HepG2 (cell line): ENCODE measurements at regions not wholly inside any gene's neighbourhood (a gene's known extent, or its start where the extent isn't known, plus 50 kb on each side); places are given as distances from the start of the nearest gene placed in this dataset.
"Not testable (repeated sequence)": the region's sequence is repeated elsewhere in the genome, so short reads cannot be mapped to it uniquely, and the experiment has no call there.

Experiments used
- ATAC-seq: fragments of 200-7000 bp; cut with Tn5 transposase; 3 replicates; pipeline ENCODE4 v1.9.1; 2020; ENCODE audit warnings: mild to moderate bottlenecking, moderate library complexity
- BruUV-seq: library from RNA; stranded (reverse); fragments of 400-500 nt; replicated peaks from 2 replicates; lab custom pipeline; 2021; lab: Mats Ljungman, UMichigan
- CTCF ChIA-PET: fragments of 300-600 bp; formaldehyde crosslinking; extraction: SDS; loops from one replicate; lab custom pipeline; 2021; ENCODE audit warnings: low total read pairs, inconsistent platforms, low intra/inter-chr PET ratio; lab: Yijun Ruan, JAX
- POLR2A ChIA-PET: fragments of 350-600 bp; sonication (Branson Sonifier 250); formaldehyde crosslinking; loops from one replicate; lab custom pipeline; 2020; ENCODE audit warnings: antibody characterized with exemption, inconsistent platforms; lab: Yijun Ruan, JAX
- DNase-seq: peaks from one replicate; pipeline ENCODE4 v3.0.0-alpha.2; 2015; ENCODE audit warnings: low spot score
- FAIRE-seq: peaks from 3 replicates; lab custom pipeline; 2011; peaks lifted over from hg19 to GRCh38; lab: Jason Lieb, UNC
- H2AFZ ChIP-seq: one replicate; pipeline ENCODE4 v1.6.1; 2011; ENCODE audit warnings: low read length, inconsistent platforms
- H3K27ac ChIP-seq: fragments of 300-600 bp; 3 replicates; pipeline ENCODE4 v1.8.0; 2011; ENCODE audit warnings: mixed run types, mild to moderate bottlenecking, mixed read lengths, low read length, inconsistent platforms; ENCODE audit not compliant: insufficient read depth; ENCODE audit errors: extremely low read length
- H3K27me3 ChIP-seq, 2 experiments: fragments of 200-600 bp in 1 of 2; 2 replicates in 1 of 2; 3 replicates in 1 of 2; pipeline versions ENCODE4 v1.6.0 to v1.8.0; 2011; ENCODE audit warnings: low read length in 2 of 2, mild to moderate bottlenecking in 2 of 2, moderate library complexity in 2 of 2, inconsistent platforms in 1 of 2; ENCODE audit not compliant: insufficient read depth in 2 of 2, control insufficient read depth in 1 of 2
- H3K36me3 ChIP-seq, 2 experiments: fragments of 200-600 bp in 1 of 2; replicated peaks in 1 of 2; 2 replicates in 1 of 2; 3 replicates in 1 of 2; pipeline versions ENCODE4 v1.5.1 to v1.8.0; 2011; ENCODE audit warnings: low read length in 2 of 2, inconsistent platforms in 1 of 2; ENCODE audit not compliant: insufficient read depth in 2 of 2, control insufficient read depth in 1 of 2
- H3K4me1 ChIP-seq: 2 replicates; pipeline ENCODE4 v1.5.1; 2012; ENCODE audit warnings: low read length, inconsistent platforms; ENCODE audit not compliant: insufficient read depth
- H3K4me2 ChIP-seq: 2 replicates; pipeline ENCODE4 v1.6.0; 2011; ENCODE audit warnings: low read depth, low read length, inconsistent platforms
- H3K4me3 ChIP-seq, 3 experiments: fragments of 200-600 bp in 1 of 3; sonication (generic), shearing (Covaris generic) in 1 of 3; replicated peaks in 1 of 3; 2 replicates each; pipeline ENCODE4 v1.5.1; 2011 to 2016; ENCODE audit warnings: low read length in 3 of 3, inconsistent platforms in 2 of 3, low read depth in 2 of 3, mild to moderate bottlenecking in 2 of 3, control low read depth in 1 of 3, mixed read lengths in 1 of 3; ENCODE audit not compliant: insufficient read depth in 1 of 3
- H3K79me2 ChIP-seq: one replicate; pipeline ENCODE4 v1.6.1; 2011; ENCODE audit warnings: low read length, inconsistent platforms; ENCODE audit not compliant: insufficient read depth
- H3K9ac ChIP-seq: 2 replicates; pipeline ENCODE4 v1.6.0; 2011; ENCODE audit warnings: mild to moderate bottlenecking, low read depth, low read length, inconsistent platforms; ENCODE audit not compliant: insufficient read depth
- H3K9me3 ChIP-seq: 2 replicates; pipeline ENCODE4 v1.5.1; 2012; ENCODE audit warnings: mild to moderate bottlenecking, low read length
- H4K20me1 ChIP-seq: 2 replicates; pipeline ENCODE4 v1.6.0; 2011; ENCODE audit warnings: inconsistent platforms, mild to moderate bottlenecking, low read length, moderate library complexity; ENCODE audit not compliant: insufficient read depth
- FLYWCH1 ChIP-seq: sonication (generic); formaldehyde crosslinking; IDR thresholded peaks from 2 replicates; pipeline ENCODE4 v1.8.1; 2023; ENCODE audit warnings: mild to moderate bottlenecking, missing genetic modification reagents
- HIC2 ChIP-seq: sonication (generic); formaldehyde crosslinking; IDR thresholded peaks from 2 replicates; pipeline ENCODE4 v1.9.0; 2022; ENCODE audit warnings: low read depth, missing genetic modification reagents
- KLF13 ChIP-seq: sonication (generic); formaldehyde crosslinking; IDR thresholded peaks from 2 replicates; pipeline ENCODE4 v1.4.0; 2020; ENCODE audit warnings: mild to moderate bottlenecking, missing genetic modification reagents
- PHF20 ChIP-seq: sonication (generic); formaldehyde crosslinking; IDR thresholded peaks from 2 replicates; pipeline ENCODE4 v1.5.0; 2020; ENCODE audit warnings: mild to moderate bottlenecking, missing genetic modification reagents
- PLSCR1 ChIP-seq: sonication (generic); formaldehyde crosslinking; IDR thresholded peaks from 2 replicates; pipeline ENCODE4 v1.5.0; 2020; ENCODE audit warnings: missing genetic modification reagents, mild to moderate bottlenecking, borderline replicate concordance
- SNAI1 ChIP-seq: sonication (generic); formaldehyde crosslinking; IDR thresholded peaks from 2 replicates; pipeline ENCODE4 v1.5.0; 2020; ENCODE audit warnings: mild to moderate bottlenecking, missing genetic modification reagents, borderline replicate concordance
- WGBS: methylation state at CpG from one replicate; pipeline ENCODE4 v1.1.6; 2017; ENCODE audit warnings: low lambda C conversion rate; 5-methylcytosine and 5-hydroxymethylcytosine counted together
- in situ Hi-C: cut with HindIII; loops from 2 replicates; pipeline ENCODE4 v1.10.0; 2017; ENCODE audit warnings: low pct_unique_long_range_greater_than_20kb; ENCODE audit not compliant: extremely low pct_ligation_motif_present
- intact Hi-C: fragments of 100-400 bp; cut with micrococcal nuclease; formaldehyde crosslinking; loops from one replicate; pipeline ENCODE4 v1.10.0; 2022; ENCODE audit not compliant: unreplicated experiment

GRCh38 chr6:140001005-140001404 is 626.6 kb upstream of the CITED2 start:
- DNase-seq (no peak), FAIRE-seq (no peak), ATAC-seq (no peak)
- no peak overlapping the region for H3K4me3 ChIP-seq
- no peak overlapping the region for H2AFZ ChIP-seq
- no peaks in the 10 kb centered on the region for H4K20me1 ChIP-seq
- no peaks in the 10 kb centered on the region for H3K79me2 ChIP-seq
- no peaks in the 10 kb centered on the region for H3K9me3 ChIP-seq
- ChIA-PET POLR2A (no interaction called here), CTCF (no interaction called here)
- intact Hi-C loops, result no loop called here
- no peaks in the 10 kb centered on the region for H3K27me3 ChIP-seq
- TF ChIP-seq PLSCR1 (no peak), FLYWCH1 (CRISPR knock-in tag) (no peak), SNAI1 (CRISPR knock-in tag) (no peak), KLF13 (CRISPR knock-in tag) (no peak), HIC2 (CRISPR knock-in tag) (no peak), PHF20 (no peak)
- H3K4me2 ChIP-seq, result no peak overlapping the region
- H3K9ac ChIP-seq, result no peak overlapping the region
- no TSS peak for BruUV-seq
- no peak overlapping the region for H3K27ac ChIP-seq
- H3K36me3 ChIP-seq, result no peaks in the 10 kb centered on the region
- in situ Hi-C loops, result no loop called here
- no peaks in the 10 kb centered on the region for H3K4me1 ChIP-seq
- 20% methylated on average over 2 of the region's 2 CpGs for WGBS

- POLR2A ChIA-PET, intact Hi-C loops: not testable (repeated sequence)
These were observed 625.2 kb upstream of the CITED2 start for GRCh38 chr6:139999661-140000060.

More at GRCh38 chr6:139999661-140000060, 625.2 kb upstream of the CITED2 start:
- in situ Hi-C loops, H3K27me3 ChIP-seq, H3K9ac ChIP-seq, H3K36me3 ChIP-seq, H2AFZ ChIP-seq, H3K9me3 ChIP-seq, H3K27ac ChIP-seq, H3K4me1 ChIP-seq, ATAC-seq, CTCF ChIA-PET, H3K4me3 ChIP-seq, H3K79me2 ChIP-seq, FAIRE-seq, H4K20me1 ChIP-seq, H3K4me2 ChIP-seq, BruUV-seq, DNase-seq: not testable (repeated sequence)
- 62% methylated on average over 2 of the region's 18 CpGs for WGBS
